ENCODE measurements at regions not wholly inside any gene's neighbourhood (a gene's known extent, or its start where the extent isn't known, plus 50 kb on each side); places are given as distances from the start of the nearest gene placed in this dataset.

DNA sequence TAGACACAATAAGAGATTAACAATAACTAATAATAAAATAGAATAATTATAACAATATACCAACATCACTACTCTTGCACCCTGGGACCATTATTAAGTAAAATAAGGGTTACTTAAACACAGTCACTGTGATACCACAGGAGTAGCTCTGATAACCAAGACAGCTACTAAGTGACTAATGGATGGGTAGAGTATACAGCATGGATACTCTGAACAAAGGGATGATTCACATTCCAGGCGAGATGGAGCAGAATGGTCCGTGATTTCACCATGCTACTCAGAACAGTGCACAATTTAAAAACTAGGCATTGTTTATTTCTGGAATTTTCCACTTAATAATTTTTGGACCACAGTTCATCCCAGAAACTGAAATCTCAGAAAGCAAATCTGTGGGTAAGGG lies 80.0 kb upstream of the FUT9 start:
- TF ChIP-seq, protein P1, sequence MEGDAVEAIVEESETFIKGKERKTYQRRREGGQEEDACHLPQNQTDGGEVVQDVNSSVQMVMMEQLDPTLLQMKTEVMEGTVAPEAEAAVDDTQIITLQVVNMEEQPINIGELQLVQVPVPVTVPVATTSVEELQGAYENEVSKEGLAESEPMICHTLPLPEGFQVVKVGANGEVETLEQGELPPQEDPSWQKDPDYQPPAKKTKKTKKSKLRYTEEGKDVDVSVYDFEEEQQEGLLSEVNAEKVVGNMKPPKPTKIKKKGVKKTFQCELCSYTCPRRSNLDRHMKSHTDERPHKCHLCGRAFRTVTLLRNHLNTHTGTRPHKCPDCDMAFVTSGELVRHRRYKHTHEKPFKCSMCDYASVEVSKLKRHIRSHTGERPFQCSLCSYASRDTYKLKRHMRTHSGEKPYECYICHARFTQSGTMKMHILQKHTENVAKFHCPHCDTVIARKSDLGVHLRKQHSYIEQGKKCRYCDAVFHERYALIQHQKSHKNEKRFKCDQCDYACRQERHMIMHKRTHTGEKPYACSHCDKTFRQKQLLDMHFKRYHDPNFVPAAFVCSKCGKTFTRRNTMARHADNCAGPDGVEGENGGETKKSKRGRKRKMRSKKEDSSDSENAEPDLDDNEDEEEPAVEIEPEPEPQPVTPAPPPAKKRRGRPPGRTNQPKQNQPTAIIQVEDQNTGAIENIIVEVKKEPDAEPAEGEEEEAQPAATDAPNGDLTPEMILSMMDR (IDR thresholded peaks at IDR 0.05), result no peak
- no peaks in the 10 kb centered on the region for H3K9me3 ChIP-seq
- 59 to 78% methylated on average over 2 of the region's 2 CpGs for WGBS, 2 donors

DNA sequence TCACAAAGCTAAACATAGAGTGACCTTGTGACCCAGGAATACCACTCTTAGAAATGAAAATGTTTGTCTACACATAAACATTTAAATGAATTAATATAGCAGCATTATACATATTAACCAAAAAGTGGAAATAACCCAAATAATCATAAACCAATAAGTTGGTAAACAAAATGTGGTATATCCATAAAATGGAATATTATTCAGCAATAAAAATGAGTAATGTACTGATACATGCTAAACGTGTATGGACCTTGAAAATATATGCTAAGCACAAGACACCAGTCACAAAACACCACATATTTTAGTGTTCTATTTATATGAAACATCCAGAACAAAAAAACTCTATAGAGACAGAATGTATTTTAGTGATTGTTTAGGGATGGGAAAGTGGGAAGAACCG lies 68.9 kb upstream of the FUT9 start:
- TF ChIP-seq, protein P1 (IDR thresholded peaks at IDR 0.05), result no peak
- TF ChIP-seq POLR2A (IDR thresholded peaks at IDR 0.05), result no peak
- intact Hi-C loops (cut with DNase I), result no loop called here
- no peaks in the 10 kb centered on the region for H3K9me3 ChIP-seq
- no peaks in the 10 kb centered on the region for H3K27me3 ChIP-seq
- H3K4me3 ChIP-seq (replicated peaks in 1 of 3), result no peak overlapping the region
- no peak overlapping the region for H3K27ac ChIP-seq
- no peaks in the 10 kb centered on the region for H3K36me3 ChIP-seq
- no peaks in the 10 kb centered on the region for H3K4me1 ChIP-seq
- no peak for DNase-seq
- 84 to 91% methylated on average over 2 of the region's 2 CpGs for WGBS, 2 donors

More for the DNA sequence above, 80.0 kb upstream of the FUT9 start:
- DNase-seq, result no peak
- Histone ChIP-seq H3K27ac (no peak overlapping the region), H3K4me1 (no peaks in the 10 kb centered on the region), H3K27me3 (no peaks in the 10 kb centered on the region), H3K36me3 (no peaks in the 10 kb centered on the region), H3K4me3 (replicated peaks in 1 of 3) (no peak overlapping the region)
- intact Hi-C loops (cut with DNase I), result no loop called here

DNA sequence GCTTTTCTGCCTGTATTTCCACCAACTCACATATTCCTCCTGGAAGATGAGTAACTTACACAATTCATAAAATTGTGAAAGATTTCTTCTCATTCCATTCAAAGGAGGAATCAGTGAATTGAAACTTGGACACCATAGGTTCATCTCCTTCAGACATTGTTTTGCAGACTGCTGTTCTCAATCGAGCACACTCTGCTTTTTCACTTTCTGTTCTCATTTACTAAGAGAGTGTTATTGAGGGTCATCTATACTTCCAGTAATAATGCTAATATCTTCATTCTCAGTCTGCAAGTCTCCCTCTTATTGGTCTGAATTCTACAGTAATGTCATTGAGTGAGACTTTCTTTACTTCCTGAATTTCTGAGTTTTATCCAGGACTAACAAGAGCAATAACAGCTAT lies 67.5 kb upstream of the FUT9 start:
- no peaks in the 10 kb centered on the region for H3K4me1 ChIP-seq
- 64 to 81% methylated on average over 1 of the region's 1 CpG for WGBS, 2 donors
- TF ChIP-seq, protein P1 (IDR thresholded peaks at IDR 0.05), result no peak
- TF ChIP-seq POLR2A (IDR thresholded peaks at IDR 0.05), result no peak
- no peak overlapping the region for H3K4me3 ChIP-seq (replicated peaks in 1 of 3)
- no peak overlapping the region for H3K27ac ChIP-seq
- H3K9me3 ChIP-seq, result no peaks in the 10 kb centered on the region
- no peaks in the 10 kb centered on the region for H3K36me3 ChIP-seq
- intact Hi-C loops (cut with DNase I), result no loop called here
- no peaks in the 10 kb centered on the region for H3K27me3 ChIP-seq
- DNase-seq, result no peak

DNA sequence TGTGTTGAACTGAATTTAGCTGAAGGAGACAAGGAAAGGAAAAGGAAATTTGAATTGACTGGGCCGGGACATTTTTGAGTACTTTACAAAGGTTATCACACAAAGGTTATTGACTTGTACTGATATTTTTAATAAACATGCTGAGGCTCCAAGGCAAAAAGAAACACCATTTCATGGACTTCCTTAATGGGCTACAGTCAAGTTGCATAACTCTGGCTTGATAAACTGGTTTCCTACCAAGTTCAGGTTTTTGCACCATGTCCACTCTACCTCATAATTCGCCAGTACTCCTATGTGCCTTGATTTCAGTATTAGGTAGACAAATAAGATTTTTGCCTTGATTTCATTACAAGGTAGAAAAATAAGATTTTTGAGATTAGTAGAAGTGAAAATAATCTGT lies 65.8 kb upstream of the FUT9 start:
- no peaks in the 10 kb centered on the region for H3K36me3 ChIP-seq
- TF ChIP-seq, protein P1 (IDR thresholded peaks at IDR 0.05), result no peak
- TF ChIP-seq POLR2A (IDR thresholded peaks at IDR 0.05), result no peak
- intact Hi-C loops (cut with DNase I), result no loop called here
- no peaks in the 10 kb centered on the region for H3K27me3 ChIP-seq
- DNase-seq, result no peak
- H3K4me1 ChIP-seq, result no peaks in the 10 kb centered on the region
- H3K27ac ChIP-seq, result no peak overlapping the region
- H3K9me3 ChIP-seq, result no peaks in the 10 kb centered on the region
- no peak overlapping the region for H3K4me3 ChIP-seq (replicated peaks in 1 of 3)
- 83 to 86% methylated on average over 2 of the region's 2 CpGs for WGBS, 2 donors

DNA sequence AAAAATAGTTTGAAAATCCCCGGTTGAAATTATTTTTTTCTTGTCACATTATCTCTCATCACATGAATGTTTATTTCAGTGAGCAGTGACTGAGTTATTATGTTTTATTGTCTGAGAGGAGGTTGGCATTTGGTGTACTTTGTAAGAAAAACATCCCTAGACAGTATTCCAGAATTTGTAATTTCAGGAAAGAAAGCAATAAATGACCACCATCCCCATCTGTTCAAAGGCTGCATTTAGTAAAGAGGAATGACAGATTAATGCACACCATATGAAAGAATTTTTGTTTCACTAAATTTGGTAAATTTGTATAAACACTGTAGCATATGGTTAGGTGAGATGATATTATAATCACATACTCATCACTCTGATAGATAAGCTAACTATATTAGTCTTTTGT lies 57.1 kb upstream of the FUT9 start:
- Histone ChIP-seq H3K4me1 (no peaks in the 10 kb centered on the region), H3K9me3 (no peaks in the 10 kb centered on the region), H3K27ac (no peak overlapping the region), H3K27me3 (no peaks in the 10 kb centered on the region), H3K36me3 (no peaks in the 10 kb centered on the region), H3K4me3 (replicated peaks in 1 of 3) (no peak overlapping the region)
- DNase-seq, result no peak
- TF ChIP-seq, protein P1 (IDR thresholded peaks at IDR 0.05), result no peak
- TF ChIP-seq POLR2A (IDR thresholded peaks at IDR 0.05), result no peak
- intact Hi-C loops (cut with DNase I), result no loop called here
- WGBS, 2 donors, result 73% methylated on average over 1 of the region's 1 CpG

All from thyroid gland (tissue), 4 donors.